T follicular helper cell (primary cell): ENCODE measurements at regions not wholly inside any gene's neighbourhood (a gene's known extent, or its start where the extent isn't known, plus 50 kb on each side); places are given as distances from the start of the nearest gene placed in this dataset.

Source experiments
- DNase-seq: peaks from one replicate; pipeline ENCODE4 v3.0.0-alpha.2; 2020; ENCODE audit warnings: low read depth

DNA sequence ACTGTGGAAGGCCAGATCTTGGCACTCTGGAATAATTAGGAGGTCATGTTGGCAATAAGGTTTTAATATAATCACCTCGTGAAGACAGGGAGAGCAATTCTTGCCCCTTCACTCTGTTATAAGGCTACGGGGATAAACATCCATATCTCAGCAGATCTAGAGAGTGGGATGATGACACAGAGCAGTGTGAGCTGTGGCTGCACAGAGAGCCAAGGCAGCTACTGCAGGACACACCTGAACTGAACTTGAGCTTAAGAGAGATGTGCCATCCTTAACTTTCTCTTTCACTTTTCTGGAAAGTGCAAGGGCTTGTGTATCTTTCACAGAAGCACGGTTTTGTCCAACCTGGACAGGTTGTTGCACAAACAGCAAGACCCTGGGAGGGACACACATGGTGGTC is 174.7 kb downstream of the GATA3 start:
- DNase-seq: no peak

- DNase-seq: no peak
Measured at GRCh38 chr10:8230902-8231301, 176.4 kb downstream of the GATA3 start.

DNA sequence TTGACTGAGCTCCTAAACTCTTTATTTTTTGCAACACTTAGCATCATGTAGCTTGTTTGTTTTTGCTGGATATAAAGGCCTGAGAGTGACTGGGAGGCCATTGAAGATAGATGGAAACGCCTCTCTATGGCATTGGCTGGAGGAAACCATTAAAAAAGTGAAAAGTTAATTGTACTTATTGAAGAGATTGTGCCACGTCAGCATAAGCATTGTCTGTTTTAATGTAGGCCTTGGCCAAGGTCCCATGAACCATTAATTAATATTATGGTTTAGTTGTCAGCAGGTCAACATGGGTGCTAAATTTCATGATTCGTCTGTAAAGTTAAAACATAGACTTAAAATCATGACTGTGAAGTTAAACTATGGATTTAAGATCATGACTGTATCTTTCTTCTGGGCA is 178.6 kb downstream of the GATA3 start:
- no peak for DNase-seq

DNA sequence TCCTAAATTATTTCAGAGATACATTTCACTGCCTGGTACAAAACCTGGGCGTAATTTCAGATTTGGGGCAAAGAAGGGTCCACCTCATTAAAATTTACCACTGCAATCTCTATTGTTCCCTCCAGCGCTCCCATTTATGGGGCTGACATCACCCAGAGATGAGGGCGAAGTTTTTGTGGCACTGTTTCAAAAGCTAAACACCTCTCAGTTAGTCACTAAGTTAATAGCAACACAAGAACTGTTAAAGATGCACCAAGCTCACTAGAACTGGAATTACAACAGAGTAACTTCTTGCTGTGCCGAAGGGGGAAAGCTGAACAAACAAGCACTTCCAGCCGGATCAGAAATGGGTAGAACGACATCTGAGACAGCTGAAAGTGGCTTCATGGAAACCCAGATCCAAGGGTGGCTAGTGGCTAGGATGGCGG is 179.4 kb downstream of the GATA3 start:
- DNase-seq: no peak

- DNase-seq: no peak
Measured at GRCh38 chr10:8235253-8236027, 181.0 kb downstream of the GATA3 start.

DNA sequence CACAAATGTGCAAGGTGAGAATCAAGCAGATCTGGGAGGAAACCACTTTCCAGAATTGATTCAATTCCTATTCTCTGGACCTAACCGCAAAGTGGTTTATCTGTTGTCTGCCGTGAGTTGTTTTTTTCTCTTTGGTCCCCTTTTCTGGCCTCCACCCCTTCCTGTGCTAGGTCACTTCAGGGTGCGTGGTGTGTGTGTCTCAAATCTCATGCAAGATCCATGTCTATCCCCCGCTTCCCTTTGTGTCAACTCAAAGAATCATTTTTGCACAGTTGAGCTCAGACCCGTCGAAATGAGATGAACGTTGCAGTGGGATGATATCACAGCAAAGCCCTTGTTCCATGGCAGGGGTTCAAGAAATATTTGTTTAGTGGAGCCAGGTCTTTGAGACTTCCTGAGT is 184.5 kb downstream of the GATA3 start:
- no peak for DNase-seq

- no peak for DNase-seq
Measured at GRCh38 chr10:8240861-8241260, 186.4 kb downstream of the GATA3 start.

GRCh38 chr10:8242295-8242872 is 187.9 kb downstream of the GATA3 start:
- DNase-seq: no peak

DNA sequence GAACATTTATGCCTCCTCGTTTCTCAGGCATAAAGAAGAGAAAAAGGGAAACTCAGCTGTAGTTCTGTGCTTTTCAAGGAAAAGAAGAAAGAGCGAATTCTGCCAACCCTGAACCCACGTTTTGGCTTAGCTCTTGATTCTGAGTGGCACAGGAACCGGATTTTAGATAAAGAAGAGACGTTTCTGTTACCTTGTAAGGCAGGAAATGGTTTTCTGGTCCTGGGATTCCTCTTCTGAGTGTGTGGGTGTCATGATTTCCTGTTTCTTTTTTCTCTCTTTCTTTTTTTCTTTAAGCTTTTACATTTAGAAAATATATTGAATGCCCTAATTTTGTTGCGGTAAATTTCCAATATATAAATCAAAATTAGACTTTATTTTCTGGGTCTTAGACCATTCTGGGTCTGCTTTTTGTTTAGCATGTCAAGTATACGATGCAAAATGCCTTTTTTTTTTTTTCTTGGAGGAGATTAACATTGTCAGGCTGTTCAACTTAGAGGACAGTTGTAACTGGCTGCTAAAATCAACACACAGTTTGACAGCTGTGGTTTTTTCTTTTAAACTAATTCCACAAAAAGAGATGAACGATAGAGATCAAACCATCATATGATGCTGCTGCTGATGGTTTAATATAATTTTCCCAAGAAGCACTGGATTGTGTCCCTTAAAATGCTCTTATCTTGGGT is 190.8 kb downstream of the GATA3 start:
- DNase-seq: no peak

GRCh38 chr10:8245814-8246142 is 191.3 kb downstream of the GATA3 start:
- no peak for DNase-seq

DNA sequence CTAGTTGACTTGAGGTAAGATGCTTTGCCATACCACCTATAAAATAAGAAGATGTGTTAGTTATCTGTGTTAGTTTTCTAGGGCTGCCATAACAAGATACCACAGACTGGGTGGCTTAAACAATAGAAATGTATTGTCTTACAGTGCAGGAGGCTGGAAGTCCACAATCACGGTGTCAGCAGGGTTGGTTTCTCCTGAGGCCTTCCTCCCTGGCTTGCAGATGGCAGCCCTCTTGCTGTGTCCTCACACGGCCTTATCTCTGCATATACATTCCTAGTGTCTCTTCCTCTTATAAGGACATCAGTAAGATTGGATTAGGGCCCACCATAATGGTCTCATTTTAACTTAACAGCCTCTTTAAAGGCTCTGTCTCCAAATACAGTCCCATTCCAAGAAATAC is 192.1 kb downstream of the GATA3 start:
- no peak for DNase-seq

DNA sequence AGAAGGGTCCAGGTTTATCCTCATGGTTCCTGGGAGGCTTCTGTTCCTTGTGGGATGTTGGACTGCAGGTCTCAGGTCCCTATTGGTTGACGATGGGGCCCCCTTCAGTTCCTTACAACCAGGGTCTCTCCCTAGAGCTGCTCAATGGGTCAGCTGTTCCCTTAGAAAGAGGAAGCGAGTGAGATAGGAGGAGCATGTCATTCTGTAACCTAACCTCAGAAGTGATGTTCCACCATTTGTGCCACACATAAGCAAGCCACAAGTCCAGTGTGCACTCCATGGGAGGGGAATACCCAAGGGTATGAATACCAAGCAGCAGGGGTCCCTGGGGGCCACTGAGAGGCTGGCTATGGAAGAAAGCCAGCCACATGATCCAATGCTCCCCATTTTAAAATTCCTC is 192.7 kb downstream of the GATA3 start:
- DNase-seq: no peak

GRCh38 chr10:8248868-8249267 is 194.4 kb downstream of the GATA3 start:
- DNase-seq: no peak

GRCh38 chr10:8254350-8254749 is 199.9 kb downstream of the GATA3 start:
- DNase-seq: no peak

GRCh38 chr10:8255301-8255700 is 200.8 kb downstream of the GATA3 start:
- no peak for DNase-seq

GRCh38 chr10:8260645-8261044 is 206.2 kb downstream of the GATA3 start:
- DNase-seq: no peak

DNA sequence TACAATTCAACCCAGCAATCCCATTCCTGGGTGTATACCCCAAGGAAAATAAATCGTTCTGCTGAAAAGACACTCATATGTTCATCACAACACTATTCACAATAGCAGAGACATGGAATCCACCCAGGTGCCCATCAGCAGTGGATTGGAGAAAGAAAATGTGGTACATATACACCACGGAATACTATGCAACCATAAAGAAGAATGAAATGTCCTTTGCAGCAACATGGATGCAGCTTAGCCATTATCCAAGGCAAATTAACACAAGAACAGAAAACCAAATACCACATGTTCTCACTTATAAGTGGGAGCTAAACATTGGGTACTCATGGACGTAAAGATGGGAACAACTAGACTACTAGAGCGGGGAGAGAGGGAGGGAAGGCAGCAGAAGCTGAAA is 207.8 kb downstream of the GATA3 start:
- no peak for DNase-seq

DNA sequence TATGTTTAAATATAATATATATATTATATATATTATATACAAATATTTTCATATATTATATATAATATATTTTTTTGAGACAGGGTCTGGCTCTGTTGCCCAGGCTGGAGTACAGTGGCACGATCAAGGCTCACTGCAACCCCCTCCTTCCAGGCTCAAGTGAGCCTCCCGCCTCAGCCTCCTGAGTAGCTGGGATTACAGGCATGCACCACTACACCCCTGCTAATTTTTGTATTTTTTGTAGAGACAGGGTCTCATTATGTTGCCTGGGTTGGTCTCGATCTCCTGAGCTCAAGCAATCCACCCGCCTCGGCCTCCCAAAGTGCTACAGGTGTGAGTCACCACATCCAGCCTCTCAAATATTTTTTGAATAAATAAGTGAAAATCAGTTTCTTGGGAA is 215.5 kb downstream of the GATA3 start:
- DNase-seq: no peak

GRCh38 chr10:8272794-8273425 is 218.4 kb downstream of the GATA3 start:
- DNase-seq: no peak

GRCh38 chr10:8273749-8274148 is 219.3 kb downstream of the GATA3 start:
- no peak for DNase-seq

- no peak for DNase-seq
Measured at GRCh38 chr10:8275911-8276310, 221.4 kb downstream of the GATA3 start.

DNA sequence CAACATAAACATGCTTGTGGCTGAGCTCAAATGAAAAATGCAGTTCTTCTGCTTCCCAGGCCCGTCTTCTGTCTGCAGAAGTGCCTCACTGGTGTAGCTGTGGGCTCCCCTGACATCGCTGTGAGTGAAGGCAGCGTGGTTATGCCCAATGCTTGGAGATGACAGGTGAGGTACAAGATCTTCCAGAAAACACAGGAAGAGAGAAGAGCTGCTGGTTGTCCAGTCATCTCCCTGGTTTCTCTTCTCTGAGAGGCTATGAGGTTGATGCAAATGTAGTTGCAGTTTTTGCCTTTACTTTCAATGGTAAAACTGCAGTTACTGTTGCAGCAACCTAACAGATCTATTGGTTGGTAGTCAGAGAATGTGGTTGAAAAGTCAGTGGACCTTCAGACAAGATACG is 223.6 kb downstream of the GATA3 start:
- DNase-seq: no peak

DNA sequence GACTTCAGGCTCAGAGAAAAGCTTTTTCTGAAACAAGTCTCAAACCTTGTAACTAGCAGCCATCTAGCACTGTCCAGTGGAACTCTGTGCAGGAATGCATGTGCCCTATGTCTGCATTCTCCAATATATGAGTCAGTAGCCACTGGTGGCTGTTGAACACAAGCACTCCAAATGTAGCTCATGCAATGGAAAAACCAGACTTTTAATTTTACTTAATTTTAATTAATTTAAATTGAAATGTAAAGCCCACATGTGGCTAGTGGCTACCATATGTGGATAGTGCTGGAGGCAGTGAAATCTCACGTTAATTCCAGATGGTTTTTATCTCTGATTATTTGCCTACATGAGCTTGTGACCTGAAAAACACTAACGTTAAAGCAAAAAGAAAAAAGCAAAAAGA is 225.1 kb downstream of the GATA3 start:
- DNase-seq: no peak
